GM10248 (cell line): ENCODE measurements at regions not wholly inside any gene's neighbourhood (a gene's known extent, or its start where the extent isn't known, plus 50 kb on each side); places are given as distances from the start of the nearest gene placed in this dataset.
"Not testable (repeated sequence)": the region's sequence is repeated elsewhere in the genome, so short reads cannot be mapped to it uniquely, and the experiment has no call there.

Experiments
- CTCF ChIA-PET: fragments of 300-600 bp; sonication (Branson Sonifier 250); formaldehyde crosslinking; extraction: SDS; loops from one replicate; lab custom pipeline; 2021; ENCODE audit warnings: antibody characterized with exemption; lab: Yijun Ruan, JAX
- POLR2A ChIA-PET: fragments of 350-650 bp; sonication (Branson Sonifier 250); formaldehyde crosslinking; extraction: SDS; loops from one replicate; lab custom pipeline; 2020; ENCODE audit warnings: antibody characterized with exemption; lab: Yijun Ruan, JAX
- DNase-seq: peaks from one replicate; pipeline ENCODE4 v3.0.0; 2012; ENCODE audit errors: extremely low spot score
- TF ChIP-seq, protein P1 (sequence below): IDR thresholded peaks from 2 replicates; pipeline ENCODE4 v1.5.1; 2012; ENCODE audit warnings: mild to moderate bottlenecking, low read depth; ENCODE audit errors: extremely low read depth, missing control alignments, control extremely low read depth

DNA sequence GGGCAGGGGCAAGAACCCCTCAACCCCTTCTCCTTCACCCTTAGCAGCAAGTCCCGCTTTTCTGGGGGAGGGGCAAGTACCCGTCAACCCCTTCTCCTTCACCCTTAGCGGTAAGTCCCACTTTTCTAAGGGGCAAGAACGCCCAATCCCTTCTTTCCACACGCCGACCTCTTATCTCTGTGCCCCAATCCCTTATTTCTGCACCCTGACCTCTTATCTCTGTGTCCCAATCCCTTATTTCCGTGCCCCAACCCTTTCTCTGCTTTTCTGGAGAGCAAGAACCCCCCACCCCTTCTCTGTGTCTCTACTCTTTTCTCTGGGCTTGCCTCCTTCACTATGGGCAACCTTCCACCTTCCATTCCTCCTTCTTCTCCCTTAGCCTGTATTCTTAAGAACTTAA, 225.0 kb upstream of the DUSP10 start:
- CTCF ChIA-PET, DNase-seq, POLR2A ChIA-PET: not testable (repeated sequence)

DNA sequence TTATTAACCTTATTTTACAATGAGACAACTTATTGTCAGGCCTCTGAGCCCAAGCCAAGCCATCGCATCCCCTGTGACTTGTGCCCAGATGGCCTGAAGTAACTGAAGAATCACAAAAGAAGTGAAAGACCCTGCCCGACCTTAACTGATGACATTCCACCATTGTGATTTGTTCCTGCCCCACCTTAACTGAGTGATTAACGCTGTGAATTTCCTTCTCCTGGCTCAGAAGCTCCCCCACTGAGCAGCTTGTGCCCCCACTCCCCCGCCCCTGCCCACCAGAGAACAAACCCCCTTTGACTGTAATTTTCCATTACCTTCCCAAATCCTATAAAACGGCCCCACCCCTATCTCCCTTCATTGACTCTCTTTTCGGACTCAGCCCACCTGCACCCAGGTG, 224.0 kb upstream of the DUSP10 start:
- CTCF ChIA-PET, POLR2A ChIA-PET: not testable (repeated sequence)

DNA sequence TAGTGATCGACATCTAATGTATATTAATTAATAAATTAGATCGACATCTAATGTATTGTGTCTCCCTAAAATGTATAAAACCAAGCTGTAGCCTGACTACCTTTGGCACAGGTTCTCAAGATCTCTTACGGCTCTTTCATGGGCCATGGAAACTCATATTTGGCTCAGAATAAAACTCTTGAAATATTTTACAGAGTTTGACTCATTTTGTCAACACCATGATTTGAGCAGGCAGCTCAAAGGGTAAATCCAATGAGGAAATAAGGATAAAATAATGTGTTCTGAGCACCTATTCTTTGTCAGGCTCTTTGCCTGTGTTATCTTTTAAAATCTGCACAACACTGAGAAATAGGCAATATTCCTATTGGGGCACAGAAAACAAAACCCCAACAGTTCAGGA, 223.4 kb upstream of the DUSP10 start:
- DNase-seq, result no peak
- CTCF ChIA-PET, result no interaction called here
- TF ChIP-seq, protein P1, sequence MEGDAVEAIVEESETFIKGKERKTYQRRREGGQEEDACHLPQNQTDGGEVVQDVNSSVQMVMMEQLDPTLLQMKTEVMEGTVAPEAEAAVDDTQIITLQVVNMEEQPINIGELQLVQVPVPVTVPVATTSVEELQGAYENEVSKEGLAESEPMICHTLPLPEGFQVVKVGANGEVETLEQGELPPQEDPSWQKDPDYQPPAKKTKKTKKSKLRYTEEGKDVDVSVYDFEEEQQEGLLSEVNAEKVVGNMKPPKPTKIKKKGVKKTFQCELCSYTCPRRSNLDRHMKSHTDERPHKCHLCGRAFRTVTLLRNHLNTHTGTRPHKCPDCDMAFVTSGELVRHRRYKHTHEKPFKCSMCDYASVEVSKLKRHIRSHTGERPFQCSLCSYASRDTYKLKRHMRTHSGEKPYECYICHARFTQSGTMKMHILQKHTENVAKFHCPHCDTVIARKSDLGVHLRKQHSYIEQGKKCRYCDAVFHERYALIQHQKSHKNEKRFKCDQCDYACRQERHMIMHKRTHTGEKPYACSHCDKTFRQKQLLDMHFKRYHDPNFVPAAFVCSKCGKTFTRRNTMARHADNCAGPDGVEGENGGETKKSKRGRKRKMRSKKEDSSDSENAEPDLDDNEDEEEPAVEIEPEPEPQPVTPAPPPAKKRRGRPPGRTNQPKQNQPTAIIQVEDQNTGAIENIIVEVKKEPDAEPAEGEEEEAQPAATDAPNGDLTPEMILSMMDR, result no peak
- POLR2A ChIA-PET, result no interaction called here

More for the DNA sequence above, 224.0 kb upstream of the DUSP10 start:
- not testable (repeated sequence) for DNase-seq

DNA sequence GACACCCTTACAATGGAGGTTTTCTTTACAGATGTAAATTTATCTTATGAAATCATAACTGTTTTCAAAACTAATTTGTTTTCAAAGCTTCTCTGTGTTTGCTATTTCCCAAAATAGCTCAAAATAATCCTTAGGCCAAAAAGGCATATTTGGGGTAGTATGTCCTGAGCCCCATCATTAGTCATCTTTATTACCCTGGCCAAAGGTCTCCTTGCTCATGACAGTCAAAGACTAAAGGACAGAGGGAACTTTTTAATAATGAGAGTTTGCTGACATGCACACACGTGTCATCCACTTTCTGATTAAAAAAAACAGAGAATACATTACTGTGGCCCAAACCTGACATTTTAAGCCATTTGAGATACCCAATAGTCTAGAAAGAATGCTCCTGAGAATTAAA, 221.9 kb upstream of the DUSP10 start:
- ChIA-PET CTCF (no interaction called here), POLR2A (no interaction called here)
- no peak for DNase-seq
- TF ChIP-seq, protein P1, result no peak

DNA sequence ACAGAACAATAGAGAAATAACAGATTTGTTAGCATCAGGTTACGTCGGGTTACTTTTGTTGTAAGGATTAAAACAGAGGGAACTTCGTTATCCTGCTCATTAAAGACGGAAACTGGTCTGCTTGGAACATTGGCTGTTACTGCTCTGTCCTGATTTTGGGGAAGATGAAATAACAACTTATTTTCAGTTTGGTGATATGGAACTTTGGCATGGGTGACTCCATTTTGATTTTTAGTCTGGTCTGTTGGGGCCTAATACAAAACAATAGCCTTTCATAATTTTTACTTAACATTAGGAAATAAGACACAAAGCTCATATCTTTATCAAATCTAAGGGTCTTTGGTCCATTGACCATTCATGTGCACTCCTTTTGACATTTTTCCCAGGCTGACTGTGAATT, 220.5 kb upstream of the DUSP10 start:
- CTCF ChIA-PET, result interaction anchor here (0.8 to 1.3 kb wide), 4 partner anchors 10 to 133 kb away, joined by 3 to 5 read pairs (median 3); no protein-coding TSS in a partner anchor
- TF ChIP-seq, protein P1, result no peak

DNA sequence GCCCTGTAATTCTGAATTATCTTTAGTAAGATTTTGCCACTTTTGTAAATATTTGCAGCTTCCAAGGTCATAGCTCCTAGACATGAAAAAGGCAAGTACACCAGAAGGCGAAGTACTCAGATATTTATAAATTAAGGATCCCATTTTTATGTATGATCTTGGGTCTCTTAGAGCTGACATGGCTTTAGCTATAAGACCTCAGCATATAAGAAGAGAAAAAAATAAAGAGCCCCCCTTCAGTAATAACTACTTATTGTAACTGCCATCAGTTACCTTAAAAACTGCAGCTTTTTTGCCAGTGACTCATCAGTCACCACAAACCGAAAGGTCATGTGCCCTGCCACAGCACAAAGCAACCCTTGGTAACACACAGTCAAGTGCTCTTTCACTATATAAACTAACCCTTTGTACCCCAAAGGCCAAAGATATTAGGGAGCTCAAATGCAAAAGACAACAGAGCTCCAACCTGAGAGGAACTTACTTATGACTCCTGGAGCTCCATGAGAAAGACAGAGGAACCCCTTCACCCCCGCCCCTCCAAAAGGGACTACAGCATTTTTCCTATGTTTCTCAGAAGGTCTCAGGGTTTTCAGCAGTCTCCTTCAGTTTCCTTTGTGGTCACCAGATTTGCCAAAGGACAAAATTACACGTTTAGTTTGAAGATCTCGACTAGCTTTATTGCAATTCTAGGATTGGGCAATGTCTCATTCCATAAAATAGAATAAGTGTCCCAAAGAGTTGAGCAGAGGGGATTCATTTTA, 219.8 kb upstream of the DUSP10 start:
- ChIA-PET CTCF (interaction anchor here (0.8 to 1.5 kb wide), 7 partner anchors 8 to 134 kb away, joined by 3 to 5 read pairs (median 3); no protein-coding TSS in a partner anchor), POLR2A (no interaction called here)
- TF ChIP-seq, protein P1, result no peak
- peak; percentile 34 for DNase-seq

More for the DNA sequence above, 220.5 kb upstream of the DUSP10 start:
- POLR2A ChIA-PET, result no interaction called here
- DNase-seq, result no peak

DNA sequence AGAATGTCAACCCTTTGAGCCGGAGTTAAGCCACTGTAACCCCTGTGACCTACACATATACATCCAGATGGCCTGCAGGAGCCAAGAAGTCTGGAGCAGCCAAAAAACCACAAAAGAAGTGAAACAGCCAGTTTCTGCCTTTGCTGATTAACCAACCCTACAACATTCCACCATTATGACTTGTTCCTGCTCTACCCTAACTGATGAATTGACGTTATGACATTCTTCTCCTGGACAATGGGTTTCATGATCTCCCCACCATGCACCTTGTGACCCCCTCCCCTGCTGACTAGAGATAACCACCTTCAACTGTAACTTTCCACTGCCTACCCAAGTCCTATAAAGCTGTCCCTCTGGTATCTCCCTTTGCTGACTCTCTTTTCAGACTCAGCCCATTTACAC, 216.3 kb upstream of the DUSP10 start:
- DNase-seq, CTCF ChIA-PET, POLR2A ChIA-PET: not testable (repeated sequence)

DNA sequence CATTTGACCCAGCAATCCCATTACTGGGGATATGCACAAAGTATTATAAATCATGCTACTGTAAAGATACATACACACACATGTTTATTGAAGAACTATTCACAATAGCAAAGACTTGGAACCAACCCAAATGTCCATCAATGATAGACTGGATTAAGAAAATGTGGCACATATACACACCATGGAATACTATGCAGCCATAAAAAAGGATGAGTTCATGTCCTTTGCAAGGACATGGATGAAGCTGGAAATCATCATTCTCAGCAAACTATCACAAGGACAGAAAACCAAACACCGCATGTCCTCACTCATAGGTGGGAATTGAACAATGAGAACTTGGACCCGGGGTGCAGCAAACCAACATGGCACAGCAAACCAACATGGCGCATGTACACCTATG, 215.5 kb upstream of the DUSP10 start:
- POLR2A ChIA-PET, DNase-seq, CTCF ChIA-PET: not testable (repeated sequence)

DNA sequence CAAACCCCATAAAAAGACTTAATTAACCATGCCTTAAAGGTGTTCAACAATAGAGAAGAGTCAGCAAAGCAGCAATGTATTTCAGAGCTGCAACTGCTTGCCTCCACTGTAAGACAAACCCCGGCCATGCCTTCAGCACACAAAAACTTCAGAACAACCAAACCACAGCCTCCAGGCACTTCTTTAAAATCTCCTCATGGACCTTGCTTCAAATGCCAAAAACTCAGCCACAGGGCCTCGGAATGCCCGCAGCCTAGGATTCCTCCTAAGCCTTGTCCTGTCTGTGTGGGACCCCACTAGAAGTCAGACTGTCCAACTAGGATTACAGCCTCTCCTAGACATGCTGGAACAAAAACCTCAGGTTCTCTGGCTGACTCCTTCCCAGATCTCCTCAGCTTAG, 208.1 kb upstream of the DUSP10 start:
- TF ChIP-seq, protein P1, result no peak
- no peak for DNase-seq
- CTCF ChIA-PET, result interaction anchor here (1.6 to 1.9 kb wide), 2 partner anchors 10 to 35 kb away, joined by 3 to 4 read pairs; no protein-coding TSS in a partner anchor
- POLR2A ChIA-PET, result no interaction called here
